NCI-H1092 treated with DMSO at 0.1 percent for 48 hours (cell line): ENCODE measurements at regions not wholly inside any gene's neighbourhood (a gene's known extent, or its start where the extent isn't known, plus 50 kb on each side); places are given as distances from the start of the nearest gene placed in this dataset.

Source experiments
- DNase-seq: peaks from one replicate; lab custom pipeline; 2025; lab: John Stamatoyannopoulos, UW

DNA sequence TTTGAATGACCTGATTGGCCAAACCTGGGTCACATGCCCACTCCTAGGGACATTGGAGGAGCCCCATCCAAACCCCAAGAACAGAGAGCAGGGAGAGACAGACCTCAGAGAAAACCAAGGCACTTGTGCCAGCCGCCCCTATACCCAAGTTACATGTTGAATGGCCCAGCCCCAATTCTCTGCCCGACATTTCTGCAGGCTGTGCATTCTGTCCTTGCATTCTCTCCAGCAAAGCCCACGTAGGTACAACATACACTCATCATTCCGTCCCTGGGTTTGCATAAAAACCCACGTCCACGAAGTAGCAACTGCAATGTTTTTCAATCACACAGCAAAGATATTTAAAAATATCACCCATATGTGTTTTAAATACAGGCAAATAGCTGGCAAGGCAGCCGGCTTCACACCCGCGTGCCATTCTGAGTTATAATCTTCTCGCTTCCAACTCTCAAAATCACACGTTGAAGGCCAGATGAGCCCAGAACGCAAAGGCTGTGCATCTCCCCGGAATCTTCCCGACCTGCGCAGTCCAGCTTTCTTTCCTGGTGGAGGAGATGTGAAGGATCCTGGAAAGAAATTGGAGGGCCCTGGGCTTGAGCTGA, 91.7 kb upstream of the MYL2 start:
- DNase-seq: no peak

DNA sequence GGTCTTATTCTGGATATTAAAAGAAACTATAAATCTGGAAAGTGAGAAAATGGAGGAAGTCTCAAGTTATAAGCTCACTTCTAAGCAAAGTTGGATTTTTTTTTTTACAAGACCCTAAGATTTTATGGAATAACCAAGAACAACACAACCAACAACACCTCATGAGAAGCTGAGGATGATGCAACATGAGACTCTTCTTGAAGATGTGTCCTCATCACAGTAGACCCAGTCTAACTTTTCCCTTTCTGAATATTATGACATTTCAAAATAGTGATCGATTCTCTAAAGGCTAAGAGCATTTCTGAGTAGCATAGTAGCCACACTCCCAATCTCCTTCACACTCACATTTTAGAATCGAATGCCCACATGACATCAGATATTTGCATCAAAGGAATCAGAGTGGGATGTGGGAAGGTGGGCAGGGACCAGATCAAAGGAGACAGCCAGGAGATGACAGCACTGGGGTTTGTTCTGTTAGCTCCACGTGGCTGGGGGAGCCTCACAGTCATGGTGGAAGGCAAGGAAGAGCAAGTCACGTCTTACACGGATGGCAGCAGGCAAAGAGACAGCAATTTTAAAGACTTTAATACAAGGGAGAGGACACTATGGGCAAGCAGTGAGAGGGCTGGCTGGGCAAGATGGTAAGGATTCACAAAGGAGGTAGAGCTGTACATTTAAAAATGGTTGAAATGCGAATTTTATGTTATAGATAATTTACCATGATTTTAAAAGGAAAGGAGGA, 90.7 kb upstream of the MYL2 start:
- no peak for DNase-seq

DNA sequence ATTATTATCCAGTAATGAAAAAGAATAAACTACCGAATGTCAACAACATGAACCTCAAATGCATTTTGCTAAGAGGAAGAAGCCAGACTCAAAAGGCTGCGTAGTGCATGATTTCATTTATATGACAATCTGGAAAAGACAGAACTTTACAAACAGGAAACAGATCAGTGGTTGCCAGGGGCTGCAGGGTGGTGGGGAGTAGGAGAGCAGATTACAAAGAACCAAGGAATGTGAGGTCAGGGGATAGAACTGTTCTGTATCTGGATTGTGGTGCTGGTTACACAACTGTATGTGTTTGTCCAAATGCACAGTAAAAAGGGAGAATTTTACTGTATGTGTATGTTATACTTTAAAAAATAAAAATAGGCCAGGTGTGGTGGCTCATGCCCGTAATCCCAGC, 89.7 kb upstream of the MYL2 start:
- DNase-seq: no peak

DNA sequence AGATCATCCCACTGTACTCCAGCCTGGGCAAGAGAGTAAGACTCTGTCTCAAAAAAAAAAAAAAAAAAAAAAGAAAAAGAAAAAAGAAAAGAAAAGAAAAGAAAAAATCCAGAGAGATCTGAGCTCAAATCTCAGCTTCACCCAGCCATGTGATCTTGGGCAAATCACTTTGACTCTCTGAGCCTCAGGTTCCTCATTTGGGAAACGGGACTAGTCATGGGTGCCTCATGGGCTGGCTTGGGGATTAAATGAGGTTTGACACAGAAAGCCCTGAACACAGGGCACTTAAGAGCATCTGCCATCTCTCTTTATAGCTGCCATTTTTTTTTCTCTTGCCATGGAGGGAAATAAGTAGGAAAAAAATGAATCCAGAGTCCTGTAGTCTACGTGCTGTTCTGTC, 86.2 kb upstream of the MYL2 start:
- no peak for DNase-seq

DNA sequence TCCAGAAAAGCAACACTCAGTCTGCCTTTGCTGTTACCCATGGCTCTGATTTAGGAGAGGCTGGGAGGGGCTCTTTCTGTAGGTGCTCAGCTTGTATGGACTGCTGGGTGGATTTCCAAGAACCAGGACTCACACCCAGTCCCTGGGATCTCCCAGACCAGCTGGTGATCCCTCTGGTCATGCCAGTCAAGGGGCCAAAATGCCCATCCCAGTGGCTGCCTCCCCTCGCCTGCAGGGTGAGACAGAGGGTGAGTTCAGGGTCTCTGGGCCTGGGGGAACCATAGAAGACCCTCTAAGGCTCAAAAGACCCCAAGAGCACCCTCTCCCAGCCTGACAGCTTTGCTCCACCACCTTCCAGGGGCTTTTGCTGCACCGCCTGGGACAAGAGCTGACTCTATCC, 78.6 kb upstream of the MYL2 start:
- no peak for DNase-seq

DNA sequence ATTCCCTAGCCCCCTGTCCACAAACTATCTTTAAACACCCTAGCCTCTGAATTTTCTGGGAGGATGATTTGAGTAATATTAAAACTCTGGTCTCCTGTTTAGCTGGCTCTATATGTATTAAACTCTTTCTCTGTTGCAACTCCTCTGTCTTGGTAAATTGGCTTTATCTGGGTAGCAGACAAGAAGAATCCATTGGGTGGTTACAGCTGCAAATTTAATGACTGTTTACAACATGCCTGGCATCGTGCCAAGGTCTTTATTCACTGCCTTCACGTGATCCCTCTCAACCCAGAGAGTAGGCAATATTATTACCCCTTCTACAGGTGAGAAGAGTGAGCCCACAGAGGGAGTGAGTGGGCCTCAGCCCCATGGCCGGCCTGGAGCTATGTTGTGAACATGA, 77.8 kb upstream of the MYL2 start:
- DNase-seq: no peak

DNA sequence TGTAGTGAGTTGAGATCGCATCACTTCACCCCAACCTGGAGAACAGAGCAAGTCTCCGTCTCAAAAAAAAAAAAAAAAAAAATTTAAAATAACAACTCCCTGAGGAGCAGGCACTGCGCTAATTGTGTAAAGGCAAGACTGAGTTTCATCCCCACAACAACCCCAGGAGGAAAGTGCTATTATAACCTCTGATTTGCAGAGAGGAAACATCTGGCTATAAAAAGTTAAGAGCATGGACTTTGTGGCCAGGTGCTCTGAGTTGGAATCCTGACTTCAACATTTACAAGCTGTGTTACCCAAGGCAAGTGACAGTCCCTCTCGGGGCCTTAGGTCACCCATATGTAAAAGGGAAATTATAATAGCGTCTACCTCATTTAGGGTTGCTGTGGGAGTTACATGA, 76.0 kb upstream of the MYL2 start:
- DNase-seq: no peak

DNA sequence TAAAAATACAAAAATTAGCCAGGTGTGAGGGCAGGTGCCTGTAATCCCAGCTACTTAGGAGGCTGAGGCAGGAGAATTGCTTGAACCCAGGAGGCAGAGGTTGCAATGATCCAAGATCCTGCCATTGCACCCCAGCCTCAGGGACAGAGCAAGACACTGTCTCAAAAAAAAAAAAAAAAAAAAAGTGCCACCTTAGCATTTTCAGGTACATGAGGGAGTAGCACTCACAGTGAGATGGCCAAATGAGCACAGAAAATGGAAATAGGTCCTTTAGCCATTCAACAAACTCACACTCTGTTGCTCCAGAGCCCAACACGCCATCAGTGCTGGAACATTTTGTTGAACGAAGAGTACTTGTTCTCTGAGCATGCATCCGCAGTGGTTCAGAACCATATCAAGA, 75.2 kb upstream of the MYL2 start:
- no peak for DNase-seq

DNA sequence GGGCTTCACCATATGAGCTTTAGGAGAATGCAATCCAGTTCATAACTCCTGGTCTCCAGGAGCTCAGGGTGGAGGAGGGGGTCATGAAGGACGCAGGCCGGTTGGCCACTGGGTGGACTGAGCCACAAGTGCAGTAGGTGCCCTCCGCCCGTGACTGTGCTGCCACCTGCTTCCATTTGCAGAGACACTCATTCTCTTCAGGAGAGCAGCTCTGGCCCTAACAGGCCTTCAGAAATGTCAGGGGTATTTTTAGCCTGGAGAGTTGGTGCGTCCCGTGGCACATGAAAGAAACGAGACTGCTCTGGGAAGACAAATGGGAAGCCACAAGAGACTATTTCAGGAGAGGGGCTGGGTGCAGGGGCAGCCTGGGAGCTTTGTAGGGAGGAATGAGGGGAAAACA, 74.6 kb upstream of the MYL2 start:
- no peak for DNase-seq

DNA sequence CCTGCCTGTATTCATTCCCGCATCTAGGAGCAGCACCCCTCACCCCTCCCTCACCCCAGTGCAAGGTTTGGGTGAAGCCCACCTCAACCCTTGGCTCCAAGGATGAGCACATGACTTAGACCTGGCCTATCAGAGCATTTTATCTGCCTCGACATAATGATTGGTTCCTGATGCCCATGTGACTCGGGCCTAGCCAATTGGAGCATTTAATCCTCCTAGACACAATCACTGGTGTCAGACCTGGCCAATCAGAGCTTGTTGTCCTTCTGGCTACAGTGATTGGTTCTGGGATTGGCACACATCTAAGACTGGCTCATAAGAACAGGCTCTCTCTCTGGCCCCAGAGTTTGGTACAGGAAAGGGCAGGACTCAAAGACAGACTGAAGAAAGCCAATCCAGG, 73.1 kb upstream of the MYL2 start:
- DNase-seq: no peak

DNA sequence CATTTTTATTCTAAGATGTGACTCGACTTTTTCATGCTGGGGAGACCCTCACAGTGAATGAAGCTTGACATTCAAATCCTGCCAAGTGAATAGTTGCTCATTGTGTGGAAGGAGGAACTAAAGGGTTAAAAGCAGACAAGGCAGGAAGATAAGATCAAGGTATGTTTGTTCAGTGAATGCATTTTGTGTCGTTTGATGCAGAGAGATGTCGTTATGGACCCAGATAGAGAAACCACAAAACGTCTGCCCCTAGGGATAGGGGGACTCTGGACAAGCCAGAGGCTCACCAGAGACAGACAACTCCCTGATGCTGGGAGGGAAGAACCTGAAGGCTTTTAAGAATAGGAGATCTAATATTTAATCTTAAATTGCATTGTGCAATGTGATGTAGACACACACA, 72.5 kb upstream of the MYL2 start:
- no peak for DNase-seq

DNA sequence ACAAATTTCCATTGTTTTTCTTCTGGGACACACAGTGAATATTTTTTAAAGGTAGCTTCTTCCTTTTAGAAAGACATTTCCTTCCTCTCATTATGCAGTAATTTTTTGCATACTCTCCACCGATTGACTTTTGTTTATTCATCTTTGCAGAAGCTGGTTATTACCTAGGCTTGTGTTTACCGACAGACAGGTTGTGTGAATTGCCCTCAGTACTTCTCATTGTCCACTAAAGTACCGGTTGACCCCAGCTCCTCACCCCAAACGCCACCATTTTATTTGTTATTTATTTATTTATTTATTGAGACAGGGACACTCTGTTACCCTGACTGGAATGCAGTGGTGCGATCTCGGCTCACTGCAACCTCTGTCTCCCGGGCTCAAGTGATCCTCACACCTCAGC, 63.4 kb upstream of the MYL2 start:
- no peak for DNase-seq

DNA sequence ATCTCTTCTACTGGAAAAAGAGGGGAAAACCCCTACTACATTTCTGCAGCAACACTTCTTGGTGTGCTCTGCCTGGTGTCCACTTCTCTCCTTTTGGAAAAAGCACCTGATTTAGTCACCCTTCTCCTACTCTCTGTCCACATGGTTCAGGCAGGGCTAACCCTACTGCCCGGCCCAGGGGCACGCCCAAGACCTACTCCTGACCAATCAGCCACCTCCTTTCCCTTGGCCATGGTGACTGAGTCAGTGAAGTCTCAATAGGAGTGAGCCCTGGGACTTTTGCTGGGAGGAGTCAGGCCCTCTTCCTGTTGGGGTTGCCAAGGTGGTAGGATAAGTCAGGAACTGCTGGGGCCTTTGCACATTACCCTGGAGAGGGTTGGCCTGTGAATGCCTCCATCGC, 52.5 kb upstream of the MYL2 start:
- no peak for DNase-seq

DNA sequence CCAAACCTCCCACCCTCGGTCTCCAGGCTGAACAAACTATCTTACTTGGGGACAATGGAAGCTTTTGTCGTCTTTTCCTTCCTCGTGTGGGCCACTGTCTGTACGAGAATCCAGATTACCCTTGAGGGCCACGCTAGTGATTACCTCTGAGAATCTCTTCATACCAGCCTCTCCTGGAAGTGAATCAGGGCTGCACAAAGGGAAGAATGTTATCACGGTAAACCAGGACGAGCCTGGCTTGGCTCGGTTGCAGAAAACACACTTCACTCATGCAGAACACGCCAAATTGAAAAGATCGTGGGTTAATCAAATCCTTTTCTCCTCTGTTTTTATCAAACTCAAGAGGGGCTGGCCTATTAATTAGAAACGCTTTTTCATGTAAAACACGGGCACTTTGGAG, 51.6 kb upstream of the MYL2 start:
- DNase-seq: no peak

DNA sequence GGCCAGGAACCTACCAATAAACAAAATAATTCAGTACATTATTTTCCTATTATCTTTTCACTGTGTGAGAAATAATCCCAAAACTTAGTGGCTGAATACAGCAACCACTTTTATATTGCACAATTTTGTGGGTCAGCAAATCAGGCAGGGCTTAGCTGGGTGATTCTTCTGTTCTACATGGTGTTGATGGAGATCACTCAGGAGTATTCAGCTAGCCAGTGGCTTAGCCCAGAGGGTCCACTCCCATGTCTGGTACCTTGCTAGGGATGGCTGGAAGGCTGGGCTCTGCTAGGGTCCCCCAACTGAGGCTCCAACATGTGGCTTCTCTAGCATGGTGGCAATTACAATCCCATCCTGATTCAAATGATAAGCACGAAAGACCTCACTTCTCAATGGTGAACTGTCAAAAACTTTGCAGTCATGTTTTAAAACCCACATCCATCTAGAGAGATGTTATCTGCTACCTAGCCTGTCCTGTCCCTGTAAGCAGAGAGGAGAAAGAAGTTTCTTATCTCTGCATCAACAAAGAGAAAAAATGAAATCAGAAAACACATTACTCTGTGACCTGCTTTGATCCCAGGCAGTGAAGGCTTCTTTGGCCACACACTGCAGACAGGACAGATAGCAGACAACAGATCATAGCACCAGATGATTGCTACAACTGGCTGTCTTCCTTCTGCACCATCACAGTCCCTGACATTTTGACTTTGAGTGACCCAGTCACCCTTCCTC, 51.0 kb upstream of the MYL2 start:
- DNase-seq: no peak
